Tibial artery (tissue), 4 donors: ENCODE measurements at regions not wholly inside any gene's neighbourhood (a gene's known extent, or its start where the extent isn't known, plus 50 kb on each side); places are given as distances from the start of the nearest gene placed in this dataset.

ENCODE experiments used
- DNase-seq, 2 donors: peaks; one replicate each; pipeline ENCODE4 v3.0.0-alpha.2; 2019
- H3K27ac ChIP-seq, 2 donors: fragments of 200-600 bp; sonication (generic) in 1 of 2; 1 replicate in 1 of 2; 2 replicates in 1 of 2; pipeline ENCODE4 v1.5.1; 2018 to 2019; ENCODE audit warnings: mild to moderate bottlenecking in 1 of 2
- H3K27me3 ChIP-seq, 2 donors: fragments of 200-600 bp; sonication (generic) in 1 of 2; one replicate each; pipeline versions ENCODE4 v1.5.1 to v1.6.0; 2016 to 2019
- H3K36me3 ChIP-seq, 3 donors: fragments of 200-600 bp; sonication (generic) in 2 of 3; one replicate each; pipeline ENCODE4 v1.5.1; 2016 to 2019; ENCODE audit warnings: mild to moderate bottlenecking in 2 of 3
- H3K4me1 ChIP-seq, 4 donors: fragments of 200-600 bp; sonication (generic) in 2 of 4; 1 replicate in 3 of 4; 2 replicates in 1 of 4; pipeline ENCODE4 v1.5.1; 2016 to 2019
- H3K4me3 ChIP-seq, 2 donors: fragments of 200-600 bp; sonication (generic) in 1 of 2; 1 replicate in 1 of 2; 2 replicates in 1 of 2; pipeline ENCODE4 v1.5.1; 2018 to 2019; ENCODE audit warnings: mild to moderate bottlenecking in 2 of 2
- H3K9me3 ChIP-seq, 3 donors: fragments of 200-600 bp; sonication (generic) in 1 of 3; one replicate each; pipeline ENCODE4 v1.5.1; 2016 to 2019
- CTCF ChIP-seq, 2 experiments: fragments of 200-600 bp in 1 of 2; fragments of 450-650 bp in 1 of 2; IDR thresholded peaks; one replicate each; pipeline ENCODE4 v1.5.1; 2017 to 2019; ENCODE audit warnings: antibody characterized with exemption in 2 of 2, mild to moderate bottlenecking in 1 of 2, moderate library complexity in 1 of 2
- intact Hi-C: fragments of 100-400 bp; cut with DNase I; formaldehyde crosslinking; loops from one replicate; pipeline ENCODE4 v1.15.0; 2023; ENCODE audit warnings: low total_unique reads

GRCh38 chr5:123882965-123883345, 371.0 kb downstream of the CSNK1G3 start:
- TF ChIP-seq CTCF (IDR thresholded peaks at IDR 0.05): no peak
- peaks cover 0 to 13% (median 3%) of the 10 kb centered on the region in 4 donors for H3K4me1 ChIP-seq
- no peak for DNase-seq
- H3K9me3 ChIP-seq: no peaks in the 10 kb centered on the region
- H3K27me3 ChIP-seq: no peaks in the 10 kb centered on the region
- no peak overlapping the region for H3K4me3 ChIP-seq
- H3K27ac ChIP-seq: no peak overlapping the region
- intact Hi-C loops: no loop called here
- no peaks in the 10 kb centered on the region for H3K36me3 ChIP-seq

GRCh38 chr5:123882319-123882964, 370.5 kb downstream of the CSNK1G3 start:
- H3K27ac ChIP-seq: no peak overlapping the region
- no peak for DNase-seq
- TF ChIP-seq CTCF (IDR thresholded peaks at IDR 0.05): no peak

GRCh38 chr5:123881759-123882244, 369.8 kb downstream of the CSNK1G3 start:
- Histone ChIP-seq H3K9me3 (no peaks in the 10 kb centered on the region), H3K4me3 (no peak overlapping the region), H3K4me1 (peaks cover 0 to 13% (median 3%) of the 10 kb centered on the region in 4 donors), H3K27me3 (no peaks in the 10 kb centered on the region), H3K27ac (no peak overlapping the region), H3K36me3 (no peaks in the 10 kb centered on the region)
- intact Hi-C loops: no loop called here
- DNase-seq: no peak
- no peak for TF ChIP-seq CTCF (IDR thresholded peaks at IDR 0.05)

More at GRCh38 chr5:123882319-123882964, 370.5 kb downstream of the CSNK1G3 start:
- H3K4me1 ChIP-seq: peaks cover 0 to 13% (median 3%) of the 10 kb centered on the region in 4 donors
- intact Hi-C loops: no loop called here
- no peak overlapping the region for H3K4me3 ChIP-seq
- no peaks in the 10 kb centered on the region for H3K36me3 ChIP-seq
- no peaks in the 10 kb centered on the region for H3K27me3 ChIP-seq
- no peaks in the 10 kb centered on the region for H3K9me3 ChIP-seq

- no peak overlapping the region for H3K4me3 ChIP-seq
- H3K27me3 ChIP-seq: no peaks in the 10 kb centered on the region
- H3K4me1 ChIP-seq: peaks cover 0 to 13% (median 3%) of the 10 kb centered on the region in 4 donors
- H3K36me3 ChIP-seq: no peaks in the 10 kb centered on the region
- DNase-seq: no peak
- no peaks in the 10 kb centered on the region for H3K9me3 ChIP-seq
- intact Hi-C loops: no loop called here
- H3K27ac ChIP-seq: no peak overlapping the region
- no peak for TF ChIP-seq CTCF (IDR thresholded peaks at IDR 0.05)
Measured at GRCh38 chr5:123880875-123881274, 368.9 kb downstream of the CSNK1G3 start.

GRCh38 chr5:123879071-123879470, 367.1 kb downstream of the CSNK1G3 start:
- intact Hi-C loops: no loop called here
- H3K4me1 ChIP-seq: peaks cover 0 to 13% (median 3%) of the 10 kb centered on the region in 4 donors
- no peaks in the 10 kb centered on the region for H3K27me3 ChIP-seq
- H3K36me3 ChIP-seq: no peaks in the 10 kb centered on the region
- no peaks in the 10 kb centered on the region for H3K9me3 ChIP-seq
- H3K27ac ChIP-seq: no peak overlapping the region
- DNase-seq: no peak
- no peak for TF ChIP-seq CTCF (IDR thresholded peaks at IDR 0.05)
- no peak overlapping the region for H3K4me3 ChIP-seq
